Left lobe of liver (tissue), 2 donors: ENCODE measurements at regions not wholly inside any gene's neighbourhood (a gene's known extent, or its start where the extent isn't known, plus 50 kb on each side); places are given as distances from the start of the nearest gene placed in this dataset.

Source experiments
- ATAC-seq: fragments of 200-7000 bp; cut with Tn5 transposase; one replicate; pipeline ENCODE4 v1.9.1; 2020; ENCODE audit warnings: mild to moderate bottlenecking, moderate library complexity
- DNase-seq: peaks from one replicate; pipeline ENCODE4 v3.0.0-alpha.2; 2020; ENCODE audit warnings: low spot score
- donor health status: DM: no; HTN: no; CAD: no; lungs with moderate emphysema.
- donor health status: DM: no; HTN: yes; CAD: no.

- ATAC-seq (no peak), DNase-seq (no peak)
Observed at GRCh38 chr9:75830303-75830702, 60.2 kb upstream of the PCSK5 start.

- ATAC-seq (no peak), DNase-seq (no peak)
Observed at GRCh38 chr9:75833778-75834177, 56.7 kb upstream of the PCSK5 start.

GRCh38 chr9:75834878-75835277 is 55.6 kb upstream of the PCSK5 start:
- DNase-seq (no peak), ATAC-seq (no peak)
